Spleen (tissue), 7 donors: ENCODE measurements at regions not wholly inside any gene's neighbourhood (a gene's known extent, or its start where the extent isn't known, plus 50 kb on each side); places are given as distances from the start of the nearest gene placed in this dataset.

Experiments
- POLR2A ChIP-seq, 3 donors: fragments of 450-650 bp; IDR thresholded peaks; one replicate each; pipeline ENCODE4 v1.5.1; 2017; ENCODE audit warnings: antibody characterized with exemption in 3 of 3, mild to moderate bottlenecking in 1 of 3
- TF ChIP-seq, protein P1 (sequence below), 11 experiments: fragments of 200-600 bp in 7 of 11; fragments of 450-650 bp in 4 of 11; sonication (generic) in 4 of 11; IDR thresholded peaks in 8 of 11; conservative IDR thresholded peaks in 3 of 11; 1 replicate in 7 of 11; 2 replicates in 4 of 11; pipeline versions ENCODE4 v1.4.0 to v1.8.0; 2016 to 2021; ENCODE audit warnings: antibody characterized with exemption in 11 of 11, inconsistent platforms in 4 of 11, mild to moderate bottlenecking in 1 of 11
- donor health status: DM: no; HTN: no; CAD: no; lungs with moderate emphysema.
- donor health status: DM: no; HTN: no; CAD: no.
- donor health status: DM: no; HTN: no; CAD: no.

DNA sequence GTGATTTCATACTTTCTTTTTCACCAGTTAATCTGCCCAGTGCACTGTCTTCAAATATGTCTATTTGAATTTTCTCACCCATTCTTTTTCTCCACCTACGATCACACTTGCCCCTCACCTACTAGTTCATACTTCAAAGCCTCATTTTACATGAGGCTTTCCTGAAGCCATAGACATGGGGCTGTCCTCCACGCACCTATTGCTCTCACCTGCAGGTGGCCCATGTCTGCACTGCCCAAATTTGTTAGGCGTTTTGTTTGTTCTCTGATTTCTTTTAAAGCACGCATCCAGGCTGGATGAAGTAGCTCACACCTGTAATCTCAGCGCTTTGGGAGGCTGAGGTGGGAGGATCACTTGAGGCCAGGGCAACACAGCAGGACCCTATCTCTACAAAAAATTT lies 106.8 kb upstream of the RIPOR2 start:
- no peak for TF ChIP-seq POLR2A (IDR thresholded peaks at IDR 0.05)
- TF ChIP-seq, protein P1, sequence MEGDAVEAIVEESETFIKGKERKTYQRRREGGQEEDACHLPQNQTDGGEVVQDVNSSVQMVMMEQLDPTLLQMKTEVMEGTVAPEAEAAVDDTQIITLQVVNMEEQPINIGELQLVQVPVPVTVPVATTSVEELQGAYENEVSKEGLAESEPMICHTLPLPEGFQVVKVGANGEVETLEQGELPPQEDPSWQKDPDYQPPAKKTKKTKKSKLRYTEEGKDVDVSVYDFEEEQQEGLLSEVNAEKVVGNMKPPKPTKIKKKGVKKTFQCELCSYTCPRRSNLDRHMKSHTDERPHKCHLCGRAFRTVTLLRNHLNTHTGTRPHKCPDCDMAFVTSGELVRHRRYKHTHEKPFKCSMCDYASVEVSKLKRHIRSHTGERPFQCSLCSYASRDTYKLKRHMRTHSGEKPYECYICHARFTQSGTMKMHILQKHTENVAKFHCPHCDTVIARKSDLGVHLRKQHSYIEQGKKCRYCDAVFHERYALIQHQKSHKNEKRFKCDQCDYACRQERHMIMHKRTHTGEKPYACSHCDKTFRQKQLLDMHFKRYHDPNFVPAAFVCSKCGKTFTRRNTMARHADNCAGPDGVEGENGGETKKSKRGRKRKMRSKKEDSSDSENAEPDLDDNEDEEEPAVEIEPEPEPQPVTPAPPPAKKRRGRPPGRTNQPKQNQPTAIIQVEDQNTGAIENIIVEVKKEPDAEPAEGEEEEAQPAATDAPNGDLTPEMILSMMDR (IDR thresholded peaks at IDR 0.05 in 8 of 11, conservative IDR thresholded peaks at IDR 0.05 in 3 of 11): peak in 6 of 11 experiments; percentile 7 to 33 (median 28)
